ENCODE measurements at regions not wholly inside any gene's neighbourhood (a gene's known extent, or its start where the extent isn't known, plus 50 kb on each side); places are given as distances from the start of the nearest gene placed in this dataset.

GRCh38 chr13:59172076-59172475, 991.7 kb downstream of the DIAPH3 start:
- H3K9me3 ChIP-seq: no peaks in the 10 kb centered on the region
- no peaks in the 10 kb centered on the region for H3K4me1 ChIP-seq
- H3K27me3 ChIP-seq: no peaks in the 10 kb centered on the region
- no peak for DNase-seq (ENCODE audit: extremely low spot score)
- H3K4me3 ChIP-seq: no peak overlapping the region
- H3K27ac ChIP-seq (replicated peaks in 1 of 4): no peak overlapping the region
- 69% methylated on average over 4 of the region's 4 CpGs for WGBS
- TF ChIP-seq EP300 (IDR thresholded peaks at IDR 0.05) (no peak), CTCF (IDR thresholded peaks at IDR 0.05) (no peak), POLR2AphosphoS5 (IDR thresholded peaks at IDR 0.05) (no peak), POLR2A (IDR thresholded peaks at IDR 0.05; ENCODE audit: low read depth) (no peak)
- intact Hi-C loops (cut with DNase I): no loop called here
- H3K36me3 ChIP-seq: no peaks in the 10 kb centered on the region

- intact Hi-C loops (cut with DNase I): no loop called here
- Histone ChIP-seq H3K36me3 (no peaks in the 10 kb centered on the region), H3K4me3 (no peak overlapping the region), H3K4me1 (no peaks in the 10 kb centered on the region), H3K9me3 (no peaks in the 10 kb centered on the region), H3K27me3 (no peaks in the 10 kb centered on the region), H3K27ac (replicated peaks in 1 of 4) (no peak overlapping the region)
- no peak for DNase-seq (ENCODE audit: extremely low spot score)
- 98% methylated on average over 3 of the region's 3 CpGs for WGBS
- TF ChIP-seq POLR2AphosphoS5 (IDR thresholded peaks at IDR 0.05): no peak
- no peak for TF ChIP-seq POLR2A (IDR thresholded peaks at IDR 0.05; ENCODE audit: low read depth)
- no peak for TF ChIP-seq CTCF (IDR thresholded peaks at IDR 0.05)
- TF ChIP-seq EP300 (IDR thresholded peaks at IDR 0.05): no peak
Measured at GRCh38 chr13:59176775-59177174, 987.0 kb downstream of the DIAPH3 start.

- Histone ChIP-seq H3K27me3 (no peaks in the 10 kb centered on the region), H3K9me3 (no peaks in the 10 kb centered on the region), H3K27ac (replicated peaks in 1 of 4) (no peak overlapping the region), H3K4me1 (no peaks in the 10 kb centered on the region), H3K4me3 (no peak overlapping the region), H3K36me3 (no peaks in the 10 kb centered on the region)
- intact Hi-C loops (cut with DNase I): no loop called here
- 91% methylated on average over 2 of the region's 2 CpGs for WGBS
- TF ChIP-seq POLR2AphosphoS5 (IDR thresholded peaks at IDR 0.05) (no peak), POLR2A (IDR thresholded peaks at IDR 0.05; ENCODE audit: low read depth) (no peak), EP300 (IDR thresholded peaks at IDR 0.05) (no peak), CTCF (IDR thresholded peaks at IDR 0.05) (no peak)
- no peak for DNase-seq (ENCODE audit: extremely low spot score)
Measured at GRCh38 chr13:59178344-59178743, 985.4 kb downstream of the DIAPH3 start.

- no peak for TF ChIP-seq POLR2A (IDR thresholded peaks at IDR 0.05; ENCODE audit: low read depth)
- no peak for TF ChIP-seq POLR2AphosphoS5 (IDR thresholded peaks at IDR 0.05)
- TF ChIP-seq EP300 (IDR thresholded peaks at IDR 0.05): no peak
- no peak for TF ChIP-seq CTCF (IDR thresholded peaks at IDR 0.05)
- intact Hi-C loops (cut with DNase I): no loop called here
Measured at GRCh38 chr13:59182241-59182640, 981.5 kb downstream of the DIAPH3 start.

GRCh38 chr13:59197397-59197796, 966.3 kb downstream of the DIAPH3 start:
- Histone ChIP-seq H3K9me3 (no peaks in the 10 kb centered on the region), H3K27me3 (no peaks in the 10 kb centered on the region), H3K27ac (replicated peaks in 1 of 4) (no peak overlapping the region), H3K36me3 (no peaks in the 10 kb centered on the region), H3K4me3 (no peak overlapping the region), H3K4me1 (no peaks in the 10 kb centered on the region)
- no peak for TF ChIP-seq POLR2A (IDR thresholded peaks at IDR 0.05; ENCODE audit: low read depth)
- TF ChIP-seq EP300 (IDR thresholded peaks at IDR 0.05): no peak
- no peak for TF ChIP-seq POLR2AphosphoS5 (IDR thresholded peaks at IDR 0.05)
- no peak for TF ChIP-seq CTCF (IDR thresholded peaks at IDR 0.05)
- 92% methylated on average over 1 of the region's 1 CpG for WGBS
- intact Hi-C loops (cut with DNase I): no loop called here
- no peak for DNase-seq (ENCODE audit: extremely low spot score)

More at GRCh38 chr13:59182241-59182640, 981.5 kb downstream of the DIAPH3 start:
- no peak overlapping the region for H3K4me3 ChIP-seq
- no peak for DNase-seq (ENCODE audit: extremely low spot score)
- WGBS: 70% methylated on average over 4 of the region's 4 CpGs
- no peaks in the 10 kb centered on the region for H3K4me1 ChIP-seq
- no peaks in the 10 kb centered on the region for H3K36me3 ChIP-seq
- no peak overlapping the region for H3K27ac ChIP-seq (replicated peaks in 1 of 4)
- H3K9me3 ChIP-seq: no peaks in the 10 kb centered on the region
- H3K27me3 ChIP-seq: no peaks in the 10 kb centered on the region
